ENCODE measurements at regions not wholly inside any gene's neighbourhood (a gene's known extent, or its start where the extent isn't known, plus 50 kb on each side); places are given as distances from the start of the nearest gene placed in this dataset.

- TF ChIP-seq POLR2A (IDR thresholded peaks at IDR 0.05), result no peak
- TF ChIP-seq CTCF (IDR thresholded peaks at IDR 0.05), result no peak
- no peak overlapping the region for H3K27ac ChIP-seq
- no peaks in the 10 kb centered on the region for H3K9me3 ChIP-seq
- H3K36me3 ChIP-seq, result no peaks in the 10 kb centered on the region
- no peaks in the 10 kb centered on the region for H3K4me1 ChIP-seq
- no peak overlapping the region for H3K4me3 ChIP-seq
- DNase-seq, result no peak
- H3K27me3 ChIP-seq, result no peaks in the 10 kb centered on the region
These were observed 208.2 kb upstream of the INHBA start for GRCh38 chr7:41910940-41911600.

GRCh38 chr7:41907444-41907843 lies 204.6 kb upstream of the INHBA start:
- TF ChIP-seq CTCF (IDR thresholded peaks at IDR 0.05) (no peak), POLR2A (IDR thresholded peaks at IDR 0.05) (no peak)
- Histone ChIP-seq H3K27ac (no peak overlapping the region), H3K36me3 (no peaks in the 10 kb centered on the region), H3K4me3 (no peak overlapping the region), H3K9me3 (no peaks in the 10 kb centered on the region), H3K27me3 (no peaks in the 10 kb centered on the region), H3K4me1 (no peaks in the 10 kb centered on the region)
- DNase-seq, result no peak

GRCh38 chr7:41900532-41900931 lies 197.6 kb upstream of the INHBA start:
- no peaks in the 10 kb centered on the region for H3K4me1 ChIP-seq
- no peak for TF ChIP-seq POLR2A (IDR thresholded peaks at IDR 0.05)
- TF ChIP-seq CTCF (IDR thresholded peaks at IDR 0.05), result no peak
- DNase-seq, result no peak

GRCh38 chr7:41899823-41900433 lies 197.0 kb upstream of the INHBA start:
- TF ChIP-seq POLR2A (IDR thresholded peaks at IDR 0.05), result no peak
- no peak for TF ChIP-seq CTCF (IDR thresholded peaks at IDR 0.05)
- no peaks in the 10 kb centered on the region for H3K36me3 ChIP-seq
- H3K4me1 ChIP-seq, result no peaks in the 10 kb centered on the region
- no peaks in the 10 kb centered on the region for H3K9me3 ChIP-seq
- no peak overlapping the region for H3K27ac ChIP-seq
- no peak overlapping the region for H3K4me3 ChIP-seq
- no peak for DNase-seq
- no peaks in the 10 kb centered on the region for H3K27me3 ChIP-seq

More at GRCh38 chr7:41900532-41900931, 197.6 kb upstream of the INHBA start:
- Histone ChIP-seq H3K27me3 (no peaks in the 10 kb centered on the region), H3K4me3 (no peak overlapping the region), H3K9me3 (no peaks in the 10 kb centered on the region), H3K27ac (no peak overlapping the region), H3K36me3 (no peaks in the 10 kb centered on the region)

GRCh38 chr7:41893656-41894055 lies 190.8 kb upstream of the INHBA start:
- DNase-seq, result no peak
- TF ChIP-seq POLR2A (IDR thresholded peaks at IDR 0.05), result no peak
- no peak for TF ChIP-seq CTCF (IDR thresholded peaks at IDR 0.05)

More at GRCh38 chr7:41893656-41894055, 190.8 kb upstream of the INHBA start:
- H3K4me1 ChIP-seq, result no peaks in the 10 kb centered on the region
- H3K4me3 ChIP-seq, result no peak overlapping the region
- no peaks in the 10 kb centered on the region for H3K27me3 ChIP-seq
- H3K9me3 ChIP-seq, result no peaks in the 10 kb centered on the region
- H3K27ac ChIP-seq, result no peak overlapping the region
- H3K36me3 ChIP-seq, result no peaks in the 10 kb centered on the region

Data from Peyer's patch (tissue), 4 donors.